H1 (cell line): ENCODE measurements at regions not wholly inside any gene's neighbourhood (a gene's known extent, or its start where the extent isn't known, plus 50 kb on each side); places are given as distances from the start of the nearest gene placed in this dataset.

Experiments
- ATF3 ChIP-seq: IDR thresholded peaks from 2 replicates; pipeline ENCODE4 v1.6.1; 2011; ENCODE audit warnings: low read depth, mild to moderate bottlenecking, low read length; ENCODE audit not compliant: insufficient read depth
- CTCF ChIP-seq, 3 experiments: IDR thresholded peaks; 1 replicate in 2 of 3; 2 replicates in 1 of 3; pipeline versions ENCODE4 v1.5.1 to v1.6.1; 2011; ENCODE audit warnings: low read length in 3 of 3, mild to moderate bottlenecking in 3 of 3, inconsistent platforms in 2 of 3, low read depth in 1 of 3, moderate library complexity in 1 of 3; ENCODE audit not compliant: insufficient read depth in 1 of 3; ENCODE audit errors: control extremely low read depth in 1 of 3
- MAX ChIP-seq: IDR thresholded peaks from 2 replicates; pipeline ENCODE4 v1.6.1; 2012; ENCODE audit warnings: inconsistent platforms
- PHF8 ChIP-seq: fragments of 200-600 bp; sonication (generic); conservative IDR thresholded peaks from 2 replicates; pipeline ENCODE4 v1.7.1; 2012; ENCODE audit warnings: low read depth, mild to moderate bottlenecking, inconsistent platforms, low read length, moderate library complexity
- USF2 ChIP-seq: IDR thresholded peaks from 2 replicates; pipeline ENCODE4 v1.6.1; 2011; ENCODE audit warnings: low read length, improper control_type of control experiment

GRCh38 chr2:219707496-219708285 lies 80.3 kb downstream of the SLC4A3 start:
- TF ChIP-seq ATF3 (no peak), CTCF (IDR thresholded peaks at IDR 0.05; ENCODE audit: control extremely low read depth in 1 of 3, insufficient read depth in 1 of 3, low read depth in 1 of 3, low read length in 3 of 3) (no peak), PHF8 (no peak), MAX (no peak), USF2 (no peak)
